ENCODE measurements at regions not wholly inside any gene's neighbourhood (a gene's known extent, or its start where the extent isn't known, plus 50 kb on each side); places are given as distances from the start of the nearest gene placed in this dataset.
A peak's percentile ranks its signal among the peaks of the same experiment; 100 is the strongest.

DNA sequence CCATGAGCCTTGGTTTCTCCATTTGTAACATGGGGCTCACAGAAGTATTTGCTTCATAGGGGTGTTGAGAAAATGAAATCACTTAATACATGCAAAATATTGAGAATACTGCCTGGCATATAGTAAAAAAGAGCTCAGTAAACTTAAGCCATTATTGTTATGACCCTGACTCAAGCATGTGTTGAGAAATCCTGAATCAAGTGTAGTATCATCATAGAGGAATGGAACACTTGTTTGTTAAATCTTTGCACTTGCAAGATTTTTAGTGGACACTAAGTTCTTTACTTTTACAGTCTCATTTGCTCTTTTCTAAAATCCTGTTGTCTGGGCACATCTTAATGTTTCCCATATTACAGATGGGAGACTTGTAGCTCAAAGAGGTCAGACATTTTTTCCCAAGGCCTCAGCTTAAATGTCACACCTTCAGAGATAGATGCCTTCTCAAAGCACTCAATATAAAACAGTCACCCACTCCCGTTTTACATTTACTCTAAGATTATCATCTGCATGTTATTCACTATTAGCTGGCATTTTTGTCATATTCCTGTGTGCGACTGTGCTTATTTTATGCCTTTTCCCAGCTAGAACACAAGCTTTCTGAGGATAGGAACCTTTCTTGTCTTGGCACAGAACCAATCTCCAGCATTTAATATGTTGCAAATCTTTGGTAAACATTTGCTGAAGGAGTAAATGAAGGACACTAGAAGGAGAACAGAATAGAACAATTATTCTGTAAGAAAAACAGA lies 250.0 kb upstream of the TNC start:
- H3K4me3 ChIP-seq (ENCODE audit: low read depth, low read length) = no peak overlapping the region
- in situ Hi-C loops (cut with HindIII; ENCODE audit: low sequenced_read_pairs) = no loop called here
- no peak for DNase-seq (ENCODE audit: low read depth)
- TF ChIP-seq, protein P1, sequence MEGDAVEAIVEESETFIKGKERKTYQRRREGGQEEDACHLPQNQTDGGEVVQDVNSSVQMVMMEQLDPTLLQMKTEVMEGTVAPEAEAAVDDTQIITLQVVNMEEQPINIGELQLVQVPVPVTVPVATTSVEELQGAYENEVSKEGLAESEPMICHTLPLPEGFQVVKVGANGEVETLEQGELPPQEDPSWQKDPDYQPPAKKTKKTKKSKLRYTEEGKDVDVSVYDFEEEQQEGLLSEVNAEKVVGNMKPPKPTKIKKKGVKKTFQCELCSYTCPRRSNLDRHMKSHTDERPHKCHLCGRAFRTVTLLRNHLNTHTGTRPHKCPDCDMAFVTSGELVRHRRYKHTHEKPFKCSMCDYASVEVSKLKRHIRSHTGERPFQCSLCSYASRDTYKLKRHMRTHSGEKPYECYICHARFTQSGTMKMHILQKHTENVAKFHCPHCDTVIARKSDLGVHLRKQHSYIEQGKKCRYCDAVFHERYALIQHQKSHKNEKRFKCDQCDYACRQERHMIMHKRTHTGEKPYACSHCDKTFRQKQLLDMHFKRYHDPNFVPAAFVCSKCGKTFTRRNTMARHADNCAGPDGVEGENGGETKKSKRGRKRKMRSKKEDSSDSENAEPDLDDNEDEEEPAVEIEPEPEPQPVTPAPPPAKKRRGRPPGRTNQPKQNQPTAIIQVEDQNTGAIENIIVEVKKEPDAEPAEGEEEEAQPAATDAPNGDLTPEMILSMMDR (IDR thresholded peaks at IDR 0.05; ENCODE audit: low read depth, low read length, missing control alignments) = no peak

DNA sequence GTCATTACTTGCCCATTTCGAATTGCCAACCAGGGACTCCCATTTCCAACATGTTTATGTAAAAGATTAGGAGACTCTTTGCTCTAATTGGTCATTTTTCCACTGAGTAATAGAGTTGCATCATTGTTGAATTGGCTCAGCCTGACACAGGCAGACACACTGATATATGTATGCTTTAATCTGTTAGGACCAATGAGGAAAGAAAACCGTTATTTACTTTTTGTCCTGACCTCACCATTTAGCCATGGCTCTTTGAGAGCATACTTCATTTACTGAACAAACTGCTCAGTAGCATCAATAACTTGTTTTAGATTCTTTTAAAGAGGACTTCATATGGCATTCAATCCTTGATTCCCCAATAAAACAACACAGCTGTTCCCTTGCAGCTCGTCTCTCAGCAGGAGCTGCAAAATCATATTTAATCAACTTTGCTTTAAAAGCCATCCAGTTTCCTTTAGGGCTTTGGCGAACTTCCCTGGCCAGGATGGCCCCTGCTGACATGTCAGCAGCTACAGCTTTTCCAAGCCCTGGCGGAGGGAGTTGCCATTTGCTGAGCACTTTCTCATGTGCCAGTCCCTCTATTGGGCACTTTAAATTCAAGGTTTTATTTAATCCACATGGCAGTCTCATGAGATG lies 251.5 kb upstream of the TNC start:
- H3K4me3 ChIP-seq (ENCODE audit: low read depth, low read length) = no peak overlapping the region
- in situ Hi-C loops (cut with HindIII; ENCODE audit: low sequenced_read_pairs) = no loop called here
- TF ChIP-seq, protein P1 (IDR thresholded peaks at IDR 0.05; ENCODE audit: low read depth, low read length, missing control alignments) = peak; percentile 29
- peak; percentile 90 for DNase-seq (ENCODE audit: low read depth)

DNA sequence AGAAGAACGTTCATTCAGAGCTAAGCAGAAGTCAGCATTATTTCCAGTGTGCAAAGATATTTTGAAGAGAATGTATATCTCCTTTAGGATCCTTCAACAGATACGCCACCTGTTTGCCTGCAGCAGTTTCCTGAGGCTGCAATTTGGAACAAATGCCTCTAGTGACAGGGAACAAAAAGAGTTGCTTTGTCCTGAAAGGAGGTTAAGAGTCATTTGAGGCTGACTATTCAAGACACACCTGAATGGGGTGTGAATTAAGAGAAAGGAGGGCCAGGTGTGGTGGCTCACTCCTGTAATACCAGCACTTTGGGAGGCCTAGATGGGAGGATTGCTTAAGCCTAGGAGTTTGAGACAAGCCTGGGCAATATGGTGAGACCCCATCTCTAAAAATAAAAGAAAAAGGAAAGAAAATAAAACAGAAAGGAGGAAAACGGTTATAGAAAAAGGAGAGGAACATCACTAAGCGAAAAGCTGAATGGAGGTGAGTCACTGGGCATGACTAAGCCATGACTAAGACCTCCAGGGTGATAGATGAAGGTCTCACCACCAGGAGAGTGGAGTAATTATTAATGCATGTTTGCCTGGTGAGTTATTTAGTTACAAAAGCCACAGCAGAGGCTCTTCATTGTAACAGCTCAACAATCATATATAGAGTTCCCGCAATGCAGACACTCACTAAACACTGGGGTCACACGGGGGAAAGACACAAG lies 255.2 kb upstream of the TNC start:
- H3K4me3 ChIP-seq (ENCODE audit: low read depth, low read length) = no peak overlapping the region
- in situ Hi-C loops (cut with HindIII; ENCODE audit: low sequenced_read_pairs) = no loop called here
- TF ChIP-seq, protein P1 (IDR thresholded peaks at IDR 0.05; ENCODE audit: low read depth, low read length, missing control alignments) = no peak
- DNase-seq (ENCODE audit: low read depth) = peak; percentile 98

DNA sequence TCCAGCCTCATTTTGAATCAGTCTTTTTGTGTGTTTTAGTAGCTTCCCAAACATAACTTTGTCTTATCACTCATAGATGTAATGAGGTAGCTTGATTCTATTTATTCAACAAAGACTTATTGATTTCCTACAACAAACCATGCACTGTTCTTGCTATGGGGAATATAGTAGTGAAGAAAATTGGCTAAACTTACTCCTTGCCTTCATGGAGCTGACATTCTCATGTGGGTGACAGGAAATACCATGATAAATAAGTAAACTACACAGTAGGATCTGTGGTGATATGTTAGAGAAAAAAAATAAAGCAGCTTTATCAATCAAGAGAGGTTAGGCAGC lies 255.7 kb upstream of the TNC start:
- no peak for DNase-seq (ENCODE audit: low read depth)
- no peak overlapping the region for H3K4me3 ChIP-seq (ENCODE audit: low read depth, low read length)
- TF ChIP-seq, protein P1 (IDR thresholded peaks at IDR 0.05; ENCODE audit: low read depth, low read length, missing control alignments) = no peak
- in situ Hi-C loops (cut with HindIII; ENCODE audit: low sequenced_read_pairs) = no loop called here

DNA sequence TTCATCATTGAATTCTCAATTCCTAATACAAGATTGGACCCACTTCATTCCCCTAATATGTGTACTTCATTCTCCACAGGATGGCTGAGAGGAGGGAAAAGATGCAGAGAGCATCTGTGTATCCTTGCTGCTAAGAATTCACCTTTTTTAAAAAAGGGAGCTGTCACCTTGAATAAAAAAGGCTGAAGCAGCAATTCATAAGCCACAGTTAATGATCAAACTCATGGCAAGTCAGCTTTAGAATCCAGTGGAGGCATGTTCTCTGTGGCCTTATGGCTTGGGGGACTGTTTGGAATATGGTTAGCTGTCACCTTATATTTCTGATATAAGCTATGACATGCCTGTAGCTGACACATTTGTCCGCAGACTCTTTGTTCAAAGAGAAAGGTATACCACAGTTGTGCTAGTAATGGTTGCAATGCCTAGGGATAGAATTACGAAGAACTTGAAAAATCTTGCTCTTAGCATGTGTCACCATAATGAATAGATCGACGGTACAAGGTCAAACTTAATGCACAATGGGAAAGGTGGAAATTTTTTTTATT lies 256.8 kb upstream of the TNC start:
- in situ Hi-C loops (cut with HindIII; ENCODE audit: low sequenced_read_pairs) = no loop called here
- DNase-seq (ENCODE audit: low read depth) = no peak
- TF ChIP-seq, protein P1 (IDR thresholded peaks at IDR 0.05; ENCODE audit: low read depth, low read length, missing control alignments) = no peak

DNA sequence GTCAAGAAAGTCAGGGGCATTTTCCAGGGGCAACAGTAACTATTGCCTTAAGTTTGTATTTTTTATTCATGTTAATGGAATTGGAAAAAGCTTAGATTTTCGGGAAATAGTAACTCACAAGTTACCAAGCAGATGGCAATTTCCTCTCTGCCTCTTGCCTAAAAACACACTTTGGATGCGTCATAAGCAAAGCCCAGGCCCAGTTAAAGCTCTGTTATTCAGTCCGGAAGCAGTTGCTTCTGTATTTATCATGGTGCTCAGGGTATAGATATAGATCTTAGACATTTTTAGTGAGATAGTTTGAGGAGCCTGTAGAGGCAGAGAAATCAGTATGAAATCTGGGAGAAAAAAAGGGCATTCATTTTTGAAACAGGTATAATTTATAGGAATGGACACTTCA lies 260.3 kb upstream of the TNC start:
- DNase-seq (ENCODE audit: low read depth) = no peak
- in situ Hi-C loops (cut with HindIII; ENCODE audit: low sequenced_read_pairs) = no loop called here
- TF ChIP-seq, protein P1 (IDR thresholded peaks at IDR 0.05; ENCODE audit: low read depth, low read length, missing control alignments) = no peak
- H3K4me3 ChIP-seq (ENCODE audit: low read depth, low read length) = no peak overlapping the region

More for the DNA sequence above, 256.8 kb upstream of the TNC start:
- no peak overlapping the region for H3K4me3 ChIP-seq (ENCODE audit: low read depth, low read length)

Data from astrocyte of the cerebellum (primary cell).